ENCODE measurements at regions not wholly inside any gene's neighbourhood (a gene's known extent, or its start where the extent isn't known, plus 50 kb on each side); places are given as distances from the start of the nearest gene placed in this dataset.

DNA sequence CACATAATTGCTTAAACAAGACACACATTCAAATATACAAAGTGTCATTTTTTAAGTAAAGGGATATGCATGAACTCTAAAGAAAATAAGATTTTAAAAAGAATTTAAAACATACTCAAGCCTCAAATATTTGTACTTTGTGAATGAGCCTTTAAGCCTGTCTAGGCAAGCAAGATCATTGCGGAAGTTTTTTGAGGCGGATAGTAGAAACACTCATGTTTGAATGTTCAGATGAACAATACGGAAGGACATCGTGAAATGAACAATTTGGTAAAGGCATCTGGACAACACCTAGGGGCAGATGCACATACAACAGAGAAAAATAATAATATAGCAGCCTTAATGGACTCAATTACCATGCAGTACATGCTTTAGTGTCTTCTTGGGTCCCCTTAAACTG is 928.9 kb downstream of the TFAP2A start:
- TF ChIP-seq, protein P1, sequence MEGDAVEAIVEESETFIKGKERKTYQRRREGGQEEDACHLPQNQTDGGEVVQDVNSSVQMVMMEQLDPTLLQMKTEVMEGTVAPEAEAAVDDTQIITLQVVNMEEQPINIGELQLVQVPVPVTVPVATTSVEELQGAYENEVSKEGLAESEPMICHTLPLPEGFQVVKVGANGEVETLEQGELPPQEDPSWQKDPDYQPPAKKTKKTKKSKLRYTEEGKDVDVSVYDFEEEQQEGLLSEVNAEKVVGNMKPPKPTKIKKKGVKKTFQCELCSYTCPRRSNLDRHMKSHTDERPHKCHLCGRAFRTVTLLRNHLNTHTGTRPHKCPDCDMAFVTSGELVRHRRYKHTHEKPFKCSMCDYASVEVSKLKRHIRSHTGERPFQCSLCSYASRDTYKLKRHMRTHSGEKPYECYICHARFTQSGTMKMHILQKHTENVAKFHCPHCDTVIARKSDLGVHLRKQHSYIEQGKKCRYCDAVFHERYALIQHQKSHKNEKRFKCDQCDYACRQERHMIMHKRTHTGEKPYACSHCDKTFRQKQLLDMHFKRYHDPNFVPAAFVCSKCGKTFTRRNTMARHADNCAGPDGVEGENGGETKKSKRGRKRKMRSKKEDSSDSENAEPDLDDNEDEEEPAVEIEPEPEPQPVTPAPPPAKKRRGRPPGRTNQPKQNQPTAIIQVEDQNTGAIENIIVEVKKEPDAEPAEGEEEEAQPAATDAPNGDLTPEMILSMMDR (IDR thresholded peaks at IDR 0.05), result no peak
- TF ChIP-seq POLR2A (IDR thresholded peaks at IDR 0.05), result no peak
